Upper lobe of left lung (tissue), 4 donors: ENCODE measurements at regions not wholly inside any gene's neighbourhood (a gene's known extent, or its start where the extent isn't known, plus 50 kb on each side); places are given as distances from the start of the nearest gene placed in this dataset.

Experiments
- EP300 ChIP-seq, 4 donors: sonication (generic); formaldehyde crosslinking; IDR thresholded peaks; one replicate each; pipeline ENCODE4 v1.5.1; 2017; ENCODE audit warnings: antibody characterized with exemption in 4 of 4, control low read depth in 2 of 4
- POLR2A ChIP-seq, 4 donors: fragments of 450-650 bp; IDR thresholded peaks; one replicate each; pipeline ENCODE4 v1.5.1; 2016 to 2017; ENCODE audit warnings: antibody characterized with exemption in 4 of 4, mild to moderate bottlenecking in 2 of 4
- POLR2AphosphoS5 ChIP-seq, 2 donors: sonication (generic); formaldehyde crosslinking; IDR thresholded peaks; one replicate each; pipeline ENCODE4 v1.5.1; 2017; ENCODE audit warnings: antibody characterized with exemption in 2 of 2
- TF ChIP-seq, protein P1 (sequence below), 6 experiments: fragments of 450-650 bp in 4 of 6; fragments of 200-600 bp in 2 of 6; sonication (generic) in 2 of 6; IDR thresholded peaks; one replicate each; pipeline ENCODE4 v1.5.1; 2016 to 2019; ENCODE audit warnings: antibody characterized with exemption in 6 of 6

GRCh38 chr10:121265360-121266123, 332.7 kb downstream of the FGFR2 start:
- TF ChIP-seq, protein P1, sequence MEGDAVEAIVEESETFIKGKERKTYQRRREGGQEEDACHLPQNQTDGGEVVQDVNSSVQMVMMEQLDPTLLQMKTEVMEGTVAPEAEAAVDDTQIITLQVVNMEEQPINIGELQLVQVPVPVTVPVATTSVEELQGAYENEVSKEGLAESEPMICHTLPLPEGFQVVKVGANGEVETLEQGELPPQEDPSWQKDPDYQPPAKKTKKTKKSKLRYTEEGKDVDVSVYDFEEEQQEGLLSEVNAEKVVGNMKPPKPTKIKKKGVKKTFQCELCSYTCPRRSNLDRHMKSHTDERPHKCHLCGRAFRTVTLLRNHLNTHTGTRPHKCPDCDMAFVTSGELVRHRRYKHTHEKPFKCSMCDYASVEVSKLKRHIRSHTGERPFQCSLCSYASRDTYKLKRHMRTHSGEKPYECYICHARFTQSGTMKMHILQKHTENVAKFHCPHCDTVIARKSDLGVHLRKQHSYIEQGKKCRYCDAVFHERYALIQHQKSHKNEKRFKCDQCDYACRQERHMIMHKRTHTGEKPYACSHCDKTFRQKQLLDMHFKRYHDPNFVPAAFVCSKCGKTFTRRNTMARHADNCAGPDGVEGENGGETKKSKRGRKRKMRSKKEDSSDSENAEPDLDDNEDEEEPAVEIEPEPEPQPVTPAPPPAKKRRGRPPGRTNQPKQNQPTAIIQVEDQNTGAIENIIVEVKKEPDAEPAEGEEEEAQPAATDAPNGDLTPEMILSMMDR (IDR thresholded peaks at IDR 0.05) = no peak
- no peak for TF ChIP-seq POLR2A (IDR thresholded peaks at IDR 0.05)
- no peak for TF ChIP-seq EP300 (IDR thresholded peaks at IDR 0.05)
- TF ChIP-seq POLR2AphosphoS5 (IDR thresholded peaks at IDR 0.05) = no peak
